ENCODE measurements at regions not wholly inside any gene's neighbourhood (a gene's known extent, or its start where the extent isn't known, plus 50 kb on each side); places are given as distances from the start of the nearest gene placed in this dataset.

GRCh38 chr9:3080951-3081350 is 237.1 kb upstream of the PUM3 start:
- TF ChIP-seq CTCF (IDR thresholded peaks at IDR 0.05) (no peak), POLR2AphosphoS5 (IDR thresholded peaks at IDR 0.05) (no peak), POLR2A (IDR thresholded peaks at IDR 0.05) (no peak), EP300 (IDR thresholded peaks at IDR 0.05) (no peak)
